ENCODE measurements at regions not wholly inside any gene's neighbourhood (a gene's known extent, or its start where the extent isn't known, plus 50 kb on each side); places are given as distances from the start of the nearest gene placed in this dataset.

DNA sequence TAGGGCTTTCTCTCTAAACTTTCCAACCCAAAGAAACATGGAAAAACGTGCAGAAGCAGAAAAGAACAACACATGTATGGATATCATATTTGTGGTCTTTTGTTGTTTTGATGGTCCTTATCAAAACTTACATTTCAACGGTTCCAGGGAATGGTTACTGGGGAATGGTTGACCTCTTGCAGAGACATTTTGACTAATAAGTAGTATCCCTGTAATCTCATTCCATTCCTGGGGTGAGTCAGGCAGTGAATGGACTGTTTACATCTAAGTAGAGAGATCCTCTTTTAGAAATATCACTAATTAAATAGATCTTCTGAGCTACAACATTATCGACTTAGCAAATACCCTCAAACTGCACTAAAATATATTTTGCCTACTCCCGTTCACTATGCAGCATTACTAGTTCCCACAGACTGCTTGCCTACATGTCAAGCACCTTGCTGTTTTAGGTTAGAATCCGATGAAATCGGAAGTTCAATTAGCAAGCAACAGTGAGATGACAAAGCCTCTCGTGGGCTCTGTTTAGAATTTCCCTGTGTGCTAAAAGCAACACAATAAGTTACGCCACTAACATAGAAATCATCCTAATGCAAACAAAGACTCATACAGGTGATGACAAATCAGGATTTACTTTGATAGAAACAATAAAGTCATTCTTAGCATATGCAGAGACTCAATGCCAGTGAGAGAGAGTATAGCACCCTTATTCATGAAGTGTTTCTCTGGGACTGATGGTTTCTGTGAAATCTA is 797.7 kb upstream of the ARGLU1 start:
- no peaks in the 10 kb centered on the region for H3K9me3 ChIP-seq
- no peaks in the 10 kb centered on the region for H3K27me3 ChIP-seq (ENCODE audit: low read depth)
- no peaks in the 10 kb centered on the region for H3K4me1 ChIP-seq
- no peak overlapping the region for H3K4me3 ChIP-seq
- H3K36me3 ChIP-seq: no peaks in the 10 kb centered on the region
- no peak for ATAC-seq
- no peak for DNase-seq
- H3K27ac ChIP-seq: no peak overlapping the region
- TF ChIP-seq, protein P1, sequence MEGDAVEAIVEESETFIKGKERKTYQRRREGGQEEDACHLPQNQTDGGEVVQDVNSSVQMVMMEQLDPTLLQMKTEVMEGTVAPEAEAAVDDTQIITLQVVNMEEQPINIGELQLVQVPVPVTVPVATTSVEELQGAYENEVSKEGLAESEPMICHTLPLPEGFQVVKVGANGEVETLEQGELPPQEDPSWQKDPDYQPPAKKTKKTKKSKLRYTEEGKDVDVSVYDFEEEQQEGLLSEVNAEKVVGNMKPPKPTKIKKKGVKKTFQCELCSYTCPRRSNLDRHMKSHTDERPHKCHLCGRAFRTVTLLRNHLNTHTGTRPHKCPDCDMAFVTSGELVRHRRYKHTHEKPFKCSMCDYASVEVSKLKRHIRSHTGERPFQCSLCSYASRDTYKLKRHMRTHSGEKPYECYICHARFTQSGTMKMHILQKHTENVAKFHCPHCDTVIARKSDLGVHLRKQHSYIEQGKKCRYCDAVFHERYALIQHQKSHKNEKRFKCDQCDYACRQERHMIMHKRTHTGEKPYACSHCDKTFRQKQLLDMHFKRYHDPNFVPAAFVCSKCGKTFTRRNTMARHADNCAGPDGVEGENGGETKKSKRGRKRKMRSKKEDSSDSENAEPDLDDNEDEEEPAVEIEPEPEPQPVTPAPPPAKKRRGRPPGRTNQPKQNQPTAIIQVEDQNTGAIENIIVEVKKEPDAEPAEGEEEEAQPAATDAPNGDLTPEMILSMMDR (IDR thresholded peaks at IDR 0.05): no peak
- intact Hi-C loops (cut with DNase I): no loop called here

DNA sequence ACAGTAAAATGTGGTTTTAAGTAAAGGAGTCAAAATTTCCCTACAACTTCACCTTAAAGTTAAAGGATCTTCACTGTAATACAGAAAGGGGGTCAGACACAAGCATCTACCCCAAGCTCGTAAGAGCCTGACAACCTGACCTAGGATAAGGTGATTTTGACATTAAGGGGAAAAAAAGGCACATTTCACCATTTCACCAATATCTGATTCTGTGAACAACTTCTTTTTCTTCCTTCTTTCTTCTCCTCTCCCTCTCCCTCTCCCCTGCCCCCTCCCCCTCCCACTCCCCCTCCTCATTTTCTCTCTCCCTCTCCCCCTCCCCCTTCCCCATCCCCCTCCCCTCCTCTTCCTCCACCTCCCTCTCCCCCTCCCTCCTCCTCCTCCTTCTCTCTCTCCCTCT is 796.7 kb upstream of the ARGLU1 start:
- Histone ChIP-seq H3K4me3 (no peak overlapping the region), H3K9me3 (no peaks in the 10 kb centered on the region), H3K36me3 (no peaks in the 10 kb centered on the region), H3K27ac (no peak overlapping the region), H3K4me1 (no peaks in the 10 kb centered on the region), H3K27me3 (ENCODE audit: low read depth) (no peaks in the 10 kb centered on the region)
- DNase-seq (no peak), ATAC-seq (no peak)
- intact Hi-C loops (cut with DNase I): no loop called here
- TF ChIP-seq, protein P1 (IDR thresholded peaks at IDR 0.05): no peak

DNA sequence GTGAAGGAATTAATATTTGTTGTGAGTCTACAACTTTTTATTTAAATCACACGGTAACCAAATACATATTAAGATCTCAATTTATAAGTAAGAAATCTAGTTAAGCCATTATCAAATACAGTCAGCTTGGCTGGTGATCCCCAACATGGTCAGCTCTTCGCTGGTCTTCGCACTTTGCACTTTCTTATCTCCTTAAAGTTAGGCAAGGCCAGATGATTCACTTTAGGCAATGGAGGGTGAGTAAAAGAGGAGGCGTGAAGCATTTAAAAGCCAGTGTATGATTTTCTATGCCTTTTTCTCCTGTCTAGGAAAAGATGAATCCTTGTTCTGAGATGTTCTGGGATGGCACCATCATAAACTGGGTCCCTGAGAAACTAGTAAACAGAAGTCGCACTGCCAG is 793.7 kb upstream of the ARGLU1 start:
- Histone ChIP-seq H3K4me1 (no peaks in the 10 kb centered on the region), H3K27me3 (ENCODE audit: low read depth) (no peaks in the 10 kb centered on the region), H3K9me3 (no peaks in the 10 kb centered on the region), H3K36me3 (no peaks in the 10 kb centered on the region), H3K4me3 (no peak overlapping the region), H3K27ac (no peak overlapping the region)
- no peak for DNase-seq
- TF ChIP-seq, protein P1 (IDR thresholded peaks at IDR 0.05): no peak
- intact Hi-C loops (cut with DNase I): no loop called here
- ATAC-seq: no peak

DNA sequence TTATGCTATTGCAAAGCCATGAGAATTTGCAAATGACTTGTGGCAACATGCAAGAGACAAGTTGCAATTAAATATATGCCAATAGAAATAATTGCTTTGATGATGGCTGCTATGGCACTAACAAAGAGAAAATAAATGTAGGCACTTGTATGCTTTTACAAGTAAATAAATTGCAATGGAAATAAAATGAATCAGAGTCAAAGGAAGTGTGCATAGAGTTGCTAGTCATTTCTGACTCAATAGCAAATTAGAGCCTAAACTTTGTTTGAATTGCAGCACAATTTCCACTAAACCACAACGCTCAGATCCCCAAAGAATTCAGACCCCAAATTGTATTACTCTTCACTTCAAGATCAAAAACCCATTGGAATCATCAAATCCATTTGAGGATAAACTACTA is 792.1 kb upstream of the ARGLU1 start:
- Histone ChIP-seq H3K27me3 (ENCODE audit: low read depth) (no peaks in the 10 kb centered on the region), H3K4me3 (no peak overlapping the region), H3K27ac (no peak overlapping the region), H3K4me1 (no peaks in the 10 kb centered on the region), H3K36me3 (no peaks in the 10 kb centered on the region), H3K9me3 (no peaks in the 10 kb centered on the region)
- intact Hi-C loops (cut with DNase I): no loop called here
- TF ChIP-seq, protein P1 (IDR thresholded peaks at IDR 0.05): no peak
- DNase-seq (no peak), ATAC-seq (no peak)

DNA sequence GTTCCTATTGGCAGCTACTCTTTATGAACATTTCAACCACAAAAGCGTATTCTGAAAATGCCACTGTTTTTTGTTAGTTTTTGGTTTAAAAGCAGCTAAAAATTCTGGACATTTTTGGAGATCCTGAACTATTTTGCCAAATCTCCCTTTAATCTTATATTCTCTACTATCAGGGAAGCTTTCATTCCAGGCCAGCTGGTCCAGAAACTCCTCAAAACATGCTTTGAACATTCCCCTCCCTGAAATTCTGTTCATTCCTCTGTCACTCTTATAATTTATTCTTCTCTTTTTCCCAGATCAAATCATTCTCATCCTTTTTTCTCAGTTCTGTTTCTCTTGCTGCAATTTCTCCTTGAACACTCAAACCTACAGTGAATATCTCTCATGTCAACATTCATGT is 790.9 kb upstream of the ARGLU1 start:
- Histone ChIP-seq H3K4me3 (no peak overlapping the region), H3K9me3 (no peaks in the 10 kb centered on the region), H3K4me1 (no peaks in the 10 kb centered on the region), H3K36me3 (no peaks in the 10 kb centered on the region), H3K27me3 (ENCODE audit: low read depth) (no peaks in the 10 kb centered on the region), H3K27ac (no peak overlapping the region)
- TF ChIP-seq, protein P1 (IDR thresholded peaks at IDR 0.05): no peak
- no peak for DNase-seq
- ATAC-seq: no peak
- intact Hi-C loops (cut with DNase I): no loop called here

Data from lower lobe of right lung (tissue), 2 donors.